Suprapubic skin (tissue), 4 donors: ENCODE measurements at regions not wholly inside any gene's neighbourhood (a gene's known extent, or its start where the extent isn't known, plus 50 kb on each side); places are given as distances from the start of the nearest gene placed in this dataset.
"Not testable (repeated sequence)": the region's sequence is repeated elsewhere in the genome, so short reads cannot be mapped to it uniquely, and the experiment has no call there.

Experiments
- DNase-seq, 2 donors: peaks; one replicate each; pipeline ENCODE4 v3.0.0-alpha.2; 2019; ENCODE audit warnings: low spot score in 2 of 2
- H3K27ac ChIP-seq: fragments of 200-600 bp; sonication (generic); one replicate; pipeline ENCODE4 v1.5.1; 2019
- H3K27me3 ChIP-seq: fragments of 200-600 bp; sonication (generic); one replicate; pipeline ENCODE4 v1.5.1; 2019
- H3K36me3 ChIP-seq: fragments of 200-600 bp; sonication (generic); one replicate; pipeline ENCODE4 v1.5.1; 2019
- H3K4me1 ChIP-seq: fragments of 200-600 bp; sonication (generic); one replicate; pipeline ENCODE4 v1.5.1; 2019
- H3K4me3 ChIP-seq: fragments of 200-600 bp; sonication (generic); one replicate; pipeline ENCODE4 v1.5.1; 2019; ENCODE audit warnings: mild to moderate bottlenecking
- H3K9me3 ChIP-seq: fragments of 200-600 bp; sonication (generic); one replicate; pipeline ENCODE4 v1.5.1; 2019
- CTCF ChIP-seq, 2 donors: fragments of 200-600 bp in 1 of 2; fragments of 450-650 bp in 1 of 2; sonication (generic) in 1 of 2; IDR thresholded peaks; one replicate each; pipeline ENCODE4 v1.5.1; 2016 to 2019; ENCODE audit warnings: antibody characterized with exemption in 2 of 2, mild to moderate bottlenecking in 1 of 2, moderate library complexity in 1 of 2
- EP300 ChIP-seq: sonication (generic); formaldehyde crosslinking; IDR thresholded peaks from one replicate; pipeline ENCODE4 v1.6.1; 2017; ENCODE audit warnings: antibody characterized with exemption
- POLR2A ChIP-seq, 2 donors: fragments of 450-650 bp; IDR thresholded peaks; one replicate each; pipeline ENCODE4 v1.6.1; 2017; ENCODE audit warnings: antibody characterized with exemption in 2 of 2, mild to moderate bottlenecking in 2 of 2, moderate library complexity in 2 of 2
- POLR2AphosphoS5 ChIP-seq, 3 donors: sonication (generic); formaldehyde crosslinking; IDR thresholded peaks; one replicate each; pipeline ENCODE4 v1.6.1; 2017; ENCODE audit warnings: antibody characterized with exemption in 3 of 3
- WGBS: methylation state at CpG from one replicate; pipeline ENCODE4 v1.1.5; 2018; 5-methylcytosine and 5-hydroxymethylcytosine counted together

GRCh38 chr2:235105821-235106359, 154.1 kb downstream of the SH3BP4 start:
- peaks cover 4% of the 10 kb centered on the region for H3K27me3 ChIP-seq
- no peak for DNase-seq
- no peaks in the 10 kb centered on the region for H3K9me3 ChIP-seq
- no peaks in the 10 kb centered on the region for H3K36me3 ChIP-seq
- no peak overlapping the region for H3K27ac ChIP-seq
- H3K4me1 ChIP-seq = no peaks in the 10 kb centered on the region
- H3K4me3 ChIP-seq = no peak overlapping the region
- no peak for TF ChIP-seq CTCF (IDR thresholded peaks at IDR 0.05)
- TF ChIP-seq POLR2A (IDR thresholded peaks at IDR 0.05) = no peak
- TF ChIP-seq EP300 = no peak
- no peak for TF ChIP-seq POLR2AphosphoS5 (IDR thresholded peaks at IDR 0.05)
- WGBS = 76% methylated on average over 19 of the region's 19 CpGs

GRCh38 chr2:235106874-235107639, 155.2 kb downstream of the SH3BP4 start:
- TF ChIP-seq EP300 (no peak), CTCF (IDR thresholded peaks at IDR 0.05) (peak in 1 of 2 donors; percentile 54)
- no peak overlapping the region for H3K4me3 ChIP-seq
- no peaks in the 10 kb centered on the region for H3K4me1 ChIP-seq
- 48% methylated on average over 10 of the region's 10 CpGs for WGBS
- peaks cover 4% of the 10 kb centered on the region for H3K27me3 ChIP-seq
- no peak overlapping the region for H3K27ac ChIP-seq
- no peak for DNase-seq
- H3K36me3 ChIP-seq = no peaks in the 10 kb centered on the region
- no peaks in the 10 kb centered on the region for H3K9me3 ChIP-seq

- Histone ChIP-seq H3K4me1 (no peaks in the 10 kb centered on the region), H3K27me3 (peaks cover 4% of the 10 kb centered on the region), H3K36me3 (no peaks in the 10 kb centered on the region), H3K9me3 (no peaks in the 10 kb centered on the region), H3K27ac (no peak overlapping the region), H3K4me3 (no peak overlapping the region)
- TF ChIP-seq POLR2A (IDR thresholded peaks at IDR 0.05) (no peak), POLR2AphosphoS5 (IDR thresholded peaks at IDR 0.05) (no peak), CTCF (IDR thresholded peaks at IDR 0.05) (no peak), EP300 (no peak)
- DNase-seq = no peak
- 76% methylated on average over 3 of the region's 3 CpGs for WGBS
Measured at GRCh38 chr2:235107640-235107951, 155.8 kb downstream of the SH3BP4 start.

GRCh38 chr2:235109561-235109960, 157.7 kb downstream of the SH3BP4 start:
- WGBS = 90% methylated on average over 7 of the region's 7 CpGs

GRCh38 chr2:235112365-235112764, 160.5 kb downstream of the SH3BP4 start:
- Histone ChIP-seq H3K9me3 (no peaks in the 10 kb centered on the region), H3K4me1 (no peaks in the 10 kb centered on the region), H3K27me3 (peaks cover 9% of the 10 kb centered on the region), H3K4me3 (no peak overlapping the region), H3K27ac (no peak overlapping the region), H3K36me3 (no peaks in the 10 kb centered on the region)
- TF ChIP-seq EP300 (no peak), POLR2A (IDR thresholded peaks at IDR 0.05) (no peak), POLR2AphosphoS5 (IDR thresholded peaks at IDR 0.05) (no peak), CTCF (IDR thresholded peaks at IDR 0.05) (no peak)
- DNase-seq = no peak
- whole genome bisulfite sequencing = 84% methylated on average over 4 of the region's 4 CpGs

More at GRCh38 chr2:235109561-235109960, 157.7 kb downstream of the SH3BP4 start:
- DNase-seq, H3K27me3 ChIP-seq, H3K4me1 ChIP-seq, H3K27ac ChIP-seq, H3K9me3 ChIP-seq, H3K36me3 ChIP-seq, H3K4me3 ChIP-seq: not testable (repeated sequence)

- Histone ChIP-seq H3K4me3 (no peak overlapping the region), H3K27ac (no peak overlapping the region), H3K4me1 (no peaks in the 10 kb centered on the region), H3K27me3 (peaks cover 12% of the 10 kb centered on the region), H3K36me3 (no peaks in the 10 kb centered on the region), H3K9me3 (no peaks in the 10 kb centered on the region)
- no peak for DNase-seq
- TF ChIP-seq POLR2A (IDR thresholded peaks at IDR 0.05) (no peak), CTCF (IDR thresholded peaks at IDR 0.05) (no peak), POLR2AphosphoS5 (IDR thresholded peaks at IDR 0.05) (no peak), EP300 (no peak)
- WGBS = 77% methylated on average over 5 of the region's 10 CpGs
Measured at GRCh38 chr2:235113854-235114253, 162.0 kb downstream of the SH3BP4 start.
